Iris pigment epithelial cell (primary cell): ENCODE measurements at regions not wholly inside any gene's neighbourhood (a gene's known extent, or its start where the extent isn't known, plus 50 kb on each side); places are given as distances from the start of the nearest gene placed in this dataset.
"Not testable (repeated sequence)": the region's sequence is repeated elsewhere in the genome, so short reads cannot be mapped to it uniquely, and the experiment has no call there.

ENCODE experiments used
- DNase-seq: peaks from one replicate; pipeline ENCODE4 v3.0.0-alpha.2; 2011; ENCODE audit warnings: low read depth

DNA sequence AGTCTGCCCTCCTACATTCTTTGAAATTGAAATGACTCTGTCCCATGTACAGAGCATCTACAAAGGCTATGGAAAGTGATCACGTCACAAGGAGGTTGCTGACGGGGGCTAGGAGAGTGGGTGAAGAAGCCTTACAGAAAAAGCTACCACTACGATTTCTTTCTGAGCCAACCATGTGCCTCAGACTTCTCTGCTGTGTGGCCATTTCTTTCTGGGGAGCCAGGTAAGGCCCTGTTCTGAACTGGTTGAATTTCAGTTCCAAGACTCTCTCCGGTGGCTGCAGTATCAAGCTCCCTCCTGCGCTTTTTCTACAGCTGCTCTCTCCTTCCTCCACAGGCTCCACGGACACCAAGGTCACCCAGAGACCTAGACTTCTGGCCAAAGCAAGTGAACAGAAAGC, 112.5 kb upstream of the PRSS1 start:
- DNase-seq, result no peak

GRCh38 chr7:142636107-142636506, 113.2 kb upstream of the PRSS1 start:
- DNase-seq, result not testable (repeated sequence)

- peak; percentile 63 for DNase-seq
Observed at GRCh38 chr7:142632271-142633134, 116.8 kb upstream of the PRSS1 start.

GRCh38 chr7:142629588-142630260, 119.5 kb upstream of the PRSS1 start:
- DNase-seq, result peak; percentile 80

DNA sequence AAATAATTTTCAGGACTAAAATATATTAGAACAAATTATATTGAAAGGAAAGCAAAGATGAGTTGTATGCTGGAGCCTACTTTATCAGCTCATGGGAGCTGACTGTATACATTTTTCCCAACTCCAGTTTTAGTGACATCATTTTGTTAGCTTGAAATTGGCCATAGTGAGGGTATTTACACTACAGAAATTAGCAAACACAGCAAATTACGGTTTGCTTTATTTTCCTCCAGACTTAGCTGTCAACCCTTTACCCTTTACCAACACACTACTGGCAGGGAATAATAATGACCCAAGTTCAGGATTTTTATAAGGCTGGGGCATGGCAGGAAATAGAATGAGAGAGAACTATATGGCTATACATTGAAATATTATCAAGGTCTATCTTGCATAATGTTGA, 120.3 kb upstream of the PRSS1 start:
- no peak for DNase-seq

DNA sequence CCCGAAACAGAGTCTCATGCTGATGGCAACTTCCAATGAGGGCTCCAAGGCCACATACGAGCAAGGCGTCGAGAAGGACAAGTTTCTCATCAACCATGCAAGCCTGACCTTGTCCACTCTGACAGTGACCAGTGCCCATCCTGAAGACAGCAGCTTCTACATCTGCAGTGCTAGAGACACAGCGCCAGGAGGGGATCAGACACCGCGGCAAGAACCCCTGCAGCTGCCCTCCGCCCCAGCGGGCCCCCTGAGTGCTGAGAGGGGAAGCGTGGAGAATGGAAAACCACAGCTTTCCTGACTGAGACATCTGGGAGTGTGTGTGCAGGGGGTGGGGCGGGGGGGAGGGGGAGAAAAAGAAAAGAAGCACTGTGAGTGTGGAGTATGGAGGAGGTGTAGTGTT, 122.0 kb upstream of the PRSS1 start:
- not testable (repeated sequence) for DNase-seq

GRCh38 chr7:142626420-142627035, 122.7 kb upstream of the PRSS1 start:
- DNase-seq, result peak; percentile 31

DNA sequence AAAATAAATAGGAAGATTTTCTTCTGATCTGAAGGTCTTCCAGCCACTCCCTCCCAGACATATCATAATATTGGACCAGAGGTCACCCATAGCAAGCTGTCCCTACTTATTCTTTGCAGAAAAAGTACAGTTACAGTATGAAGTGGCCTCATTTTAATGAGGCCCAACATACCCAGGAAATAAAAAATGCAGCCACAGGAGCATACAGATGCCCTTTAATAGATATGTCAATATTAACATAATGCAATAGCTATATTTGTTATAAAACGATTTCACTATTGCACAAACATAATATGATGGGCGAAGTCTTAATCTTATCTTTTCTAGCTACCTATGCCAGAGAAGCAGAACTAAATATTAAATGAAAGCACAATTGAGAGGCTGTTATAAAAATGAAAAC, 124.1 kb upstream of the PRSS1 start:
- DNase-seq, result not testable (repeated sequence)

GRCh38 chr7:142620402-142620801, 128.9 kb upstream of the PRSS1 start:
- no peak for DNase-seq

DNA sequence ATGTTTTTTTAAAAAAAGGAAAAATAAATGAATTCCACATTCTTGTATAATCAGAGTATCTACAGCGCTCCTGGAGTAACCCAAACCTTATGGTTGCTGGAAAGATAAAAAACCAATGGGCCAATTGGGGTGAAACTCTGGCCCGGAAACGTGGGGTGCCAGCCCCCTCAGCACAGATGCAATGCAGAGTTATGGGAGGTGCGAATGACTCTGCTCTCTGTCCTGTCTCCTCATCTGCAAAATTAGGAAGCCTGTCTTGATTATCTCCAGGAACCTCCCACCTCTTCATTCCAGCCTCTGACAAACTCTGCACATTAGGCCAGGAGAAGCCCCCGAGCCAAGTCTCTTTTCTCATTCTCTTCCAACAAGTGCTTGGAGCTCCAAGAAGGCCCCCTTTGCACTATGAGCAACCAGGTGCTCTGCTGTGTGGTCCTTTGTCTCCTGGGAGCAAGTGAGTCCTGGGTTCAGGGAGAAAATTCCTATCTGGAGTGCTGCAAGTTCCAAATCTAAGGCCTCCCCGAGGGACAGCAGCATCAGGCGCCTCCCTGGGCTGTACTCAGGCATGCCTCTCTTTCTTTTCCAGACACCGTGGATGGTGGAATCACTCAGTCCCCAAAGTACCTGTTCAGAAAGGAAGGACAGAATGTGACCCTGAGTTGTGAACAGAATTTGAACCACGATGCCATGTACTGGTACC, 130.5 kb upstream of the PRSS1 start:
- no peak for DNase-seq

DNA sequence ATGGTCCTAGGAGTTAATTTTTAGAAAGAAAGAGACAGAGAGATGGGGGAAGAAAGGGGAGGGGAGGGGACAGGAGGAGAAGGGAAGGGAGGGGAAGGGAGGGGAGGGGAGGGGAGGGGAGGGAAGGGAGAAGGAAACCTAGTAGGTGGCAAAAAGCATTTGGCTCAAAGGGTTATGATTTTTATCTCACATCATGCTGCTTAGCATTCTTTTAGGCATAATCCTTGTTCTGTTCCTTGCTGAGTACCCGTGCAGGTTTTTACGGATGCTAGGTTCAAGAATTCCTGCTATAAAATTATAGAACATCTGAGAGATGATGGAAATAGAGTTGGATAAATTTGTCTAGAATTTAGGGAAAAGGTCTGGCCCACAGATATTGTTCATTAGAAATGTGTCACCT, 132.4 kb upstream of the PRSS1 start:
- DNase-seq, result no peak

DNA sequence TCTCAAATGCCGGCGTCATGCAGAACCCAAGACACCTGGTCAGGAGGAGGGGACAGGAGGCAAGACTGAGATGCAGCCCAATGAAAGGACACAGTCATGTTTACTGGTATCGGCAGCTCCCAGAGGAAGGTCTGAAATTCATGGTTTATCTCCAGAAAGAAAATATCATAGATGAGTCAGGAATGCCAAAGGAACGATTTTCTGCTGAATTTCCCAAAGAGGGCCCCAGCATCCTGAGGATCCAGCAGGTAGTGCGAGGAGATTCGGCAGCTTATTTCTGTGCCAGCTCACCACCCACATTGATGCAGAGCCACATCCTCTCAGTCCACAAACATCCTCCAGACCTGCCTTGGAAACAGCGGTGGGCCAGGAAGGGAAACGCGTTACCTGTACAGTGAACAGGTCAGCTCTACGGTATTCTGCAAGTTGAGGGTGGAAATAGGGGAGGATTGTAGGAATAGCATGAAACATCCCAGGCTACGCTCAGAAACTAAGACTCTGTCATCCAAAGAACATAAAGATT, 133.1 kb upstream of the PRSS1 start:
- DNase-seq, result no peak

DNA sequence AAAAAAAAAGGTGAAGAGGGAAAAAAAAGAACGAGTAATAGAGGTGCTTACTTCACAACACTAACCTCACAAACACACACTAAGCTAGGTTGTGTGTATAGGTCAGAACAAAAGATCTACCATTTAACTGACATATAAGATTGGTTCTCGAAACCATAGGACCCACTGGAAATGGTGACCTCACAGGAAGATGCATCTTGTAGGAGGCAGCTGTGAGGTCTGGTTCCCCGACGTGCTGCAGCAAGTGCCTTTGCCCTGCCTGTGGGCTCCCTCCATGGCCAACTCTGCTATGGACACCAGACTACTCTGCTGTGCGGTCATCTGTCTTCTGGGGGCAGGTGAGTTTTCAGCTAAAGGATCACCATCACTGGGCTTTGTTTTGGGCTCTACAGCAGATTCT, 133.8 kb upstream of the PRSS1 start:
- DNase-seq, result no peak

- DNase-seq, result peak; percentile 36
Observed at GRCh38 chr7:142614116-142614515, 135.2 kb upstream of the PRSS1 start.

GRCh38 chr7:142612237-142612881, 136.9 kb upstream of the PRSS1 start:
- DNase-seq, result peak; percentile 61

GRCh38 chr7:142611566-142612236, 137.6 kb upstream of the PRSS1 start:
- peak; percentile 52 for DNase-seq

DNA sequence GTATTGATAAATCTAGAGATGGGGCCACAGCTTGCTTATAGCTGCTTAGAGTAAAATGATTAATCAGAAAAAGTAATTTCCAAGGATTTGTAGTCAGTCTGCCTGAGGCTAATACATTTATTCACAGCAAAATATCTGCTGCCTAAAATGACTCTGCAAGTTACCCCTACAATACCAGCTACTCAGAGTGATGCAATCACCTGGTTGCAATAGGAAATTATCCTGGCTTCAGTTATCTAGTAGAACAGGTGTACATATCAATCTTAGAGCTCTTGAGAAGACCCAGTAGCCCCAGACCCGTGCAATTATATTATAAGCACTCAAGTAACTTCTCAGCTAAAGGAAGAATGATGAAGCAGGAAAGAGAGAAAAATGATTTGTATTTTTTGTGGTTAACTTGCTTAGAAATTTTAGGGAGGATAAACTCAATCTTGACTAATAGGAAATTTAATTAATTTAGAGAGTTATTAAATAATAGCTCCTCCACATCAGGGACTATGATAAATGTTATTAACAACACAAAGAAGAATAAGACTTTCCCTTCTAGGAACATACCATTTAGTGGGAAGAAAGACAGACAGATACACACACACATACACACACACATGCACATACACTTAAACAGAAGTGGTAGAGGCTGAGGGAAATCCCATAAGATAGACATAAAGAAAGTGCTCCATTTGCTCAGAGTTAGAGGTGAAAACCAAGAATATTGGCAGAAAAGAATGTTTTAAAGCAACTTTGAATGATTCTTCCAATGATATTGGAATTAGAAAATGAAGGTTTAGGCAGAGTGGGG, 140.4 kb upstream of the PRSS1 start:
- DNase-seq, result no peak

GRCh38 chr7:142607351-142607750, 141.9 kb upstream of the PRSS1 start:
- DNase-seq, result no peak

- no peak for DNase-seq
Observed at GRCh38 chr7:142606081-142606480, 143.2 kb upstream of the PRSS1 start.

GRCh38 chr7:142604671-142605070, 144.6 kb upstream of the PRSS1 start:
- no peak for DNase-seq
